GM21447 (cell line): ENCODE measurements at regions not wholly inside any gene's neighbourhood (a gene's known extent, or its start where the extent isn't known, plus 50 kb on each side); places are given as distances from the start of the nearest gene placed in this dataset.
"Not testable (repeated sequence)": the region's sequence is repeated elsewhere in the genome, so short reads cannot be mapped to it uniquely, and the experiment has no call there.

ENCODE experiments used
- ATAC-seq: cut with Tn5 transposase; IDR thresholded peaks from one replicate; pipeline ENCODE4 v1.9.1; 2021; ENCODE audit not compliant: unreplicated experiment

- no peak for ATAC-seq
These were observed 1540.2 kb downstream of the ADGRL3 start for GRCh38 chr4:62740296-62740695.

GRCh38 chr4:62717154-62717553 is 1517.0 kb downstream of the ADGRL3 start:
- no peak for ATAC-seq

- ATAC-seq: no peak
These were observed 1511.4 kb downstream of the ADGRL3 start for GRCh38 chr4:62711575-62711974.

- no peak for ATAC-seq
These were observed 1509.6 kb downstream of the ADGRL3 start for GRCh38 chr4:62709618-62710252.

- ATAC-seq: no peak
These were observed 1506.3 kb downstream of the ADGRL3 start for GRCh38 chr4:62706423-62706822.

- ATAC-seq: no peak
These were observed 1483.9 kb downstream of the ADGRL3 start for GRCh38 chr4:62683799-62684566.

GRCh38 chr4:62676962-62677361 is 1476.8 kb downstream of the ADGRL3 start:
- ATAC-seq: no peak

- ATAC-seq: no peak
These were observed 1470.4 kb downstream of the ADGRL3 start for GRCh38 chr4:62670514-62670913.

- ATAC-seq: no peak
These were observed 1461.7 kb downstream of the ADGRL3 start for GRCh38 chr4:62661821-62662220.

GRCh38 chr4:62656006-62656405 is 1455.9 kb downstream of the ADGRL3 start:
- no peak for ATAC-seq

- ATAC-seq: no peak
These were observed 1444.2 kb downstream of the ADGRL3 start for GRCh38 chr4:62644372-62644771.

- no peak for ATAC-seq
These were observed 1440.2 kb downstream of the ADGRL3 start for GRCh38 chr4:62640296-62640695.

- no peak for ATAC-seq
These were observed 1427.5 kb downstream of the ADGRL3 start for GRCh38 chr4:62627671-62628070.

- no peak for ATAC-seq
These were observed 1427.0 kb downstream of the ADGRL3 start for GRCh38 chr4:62627141-62627540.

GRCh38 chr4:62622089-62622488 is 1422.0 kb downstream of the ADGRL3 start:
- no peak for ATAC-seq

- ATAC-seq: no peak
These were observed 1419.8 kb downstream of the ADGRL3 start for GRCh38 chr4:62619971-62620370.

- no peak for ATAC-seq
These were observed 1417.9 kb downstream of the ADGRL3 start for GRCh38 chr4:62618042-62618441.

- no peak for ATAC-seq
These were observed 1401.6 kb downstream of the ADGRL3 start for GRCh38 chr4:62601737-62602136.

- not testable (repeated sequence) for ATAC-seq
These were observed 1395.1 kb downstream of the ADGRL3 start for GRCh38 chr4:62595265-62595664.

GRCh38 chr4:62591756-62592155 is 1391.6 kb downstream of the ADGRL3 start:
- ATAC-seq: no peak

GRCh38 chr4:62588671-62589070 is 1388.5 kb downstream of the ADGRL3 start:
- ATAC-seq: no peak

GRCh38 chr4:62571494-62571893 is 1371.4 kb downstream of the ADGRL3 start:
- no peak for ATAC-seq

- no peak for ATAC-seq
These were observed 1360.7 kb downstream of the ADGRL3 start for GRCh38 chr4:62560858-62561257.
